HG02642 (cell line): ENCODE measurements at regions not wholly inside any gene's neighbourhood (a gene's known extent, or its start where the extent isn't known, plus 50 kb on each side); places are given as distances from the start of the nearest gene placed in this dataset.

ENCODE experiments used
- ATAC-seq: cut with Tn5 transposase; IDR thresholded peaks from one replicate; pipeline ENCODE4 v1.9.1; 2021; ENCODE audit warnings: mild to moderate bottlenecking; ENCODE audit not compliant: unreplicated experiment, poor library complexity

DNA sequence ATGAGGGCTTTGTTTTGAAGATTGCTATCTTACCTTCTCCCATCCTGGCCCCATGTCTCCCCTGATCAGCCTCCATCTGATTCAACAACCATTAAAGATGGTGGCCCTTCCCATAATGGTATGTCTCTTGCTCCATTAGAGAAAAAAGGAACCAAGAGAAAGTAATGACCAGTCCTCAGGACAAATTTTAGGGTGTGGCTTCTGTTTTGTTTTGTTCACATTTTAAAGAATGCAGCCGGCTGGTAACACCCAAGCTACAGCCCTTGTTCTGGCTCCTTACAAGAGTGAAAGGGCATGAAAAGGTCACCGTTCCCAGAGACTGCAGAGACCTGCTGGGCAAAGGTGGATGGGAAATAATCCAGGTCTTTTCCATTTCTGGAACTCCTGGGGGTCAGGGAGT, 287.9 kb upstream of the NEBL start:
- no peak for ATAC-seq

DNA sequence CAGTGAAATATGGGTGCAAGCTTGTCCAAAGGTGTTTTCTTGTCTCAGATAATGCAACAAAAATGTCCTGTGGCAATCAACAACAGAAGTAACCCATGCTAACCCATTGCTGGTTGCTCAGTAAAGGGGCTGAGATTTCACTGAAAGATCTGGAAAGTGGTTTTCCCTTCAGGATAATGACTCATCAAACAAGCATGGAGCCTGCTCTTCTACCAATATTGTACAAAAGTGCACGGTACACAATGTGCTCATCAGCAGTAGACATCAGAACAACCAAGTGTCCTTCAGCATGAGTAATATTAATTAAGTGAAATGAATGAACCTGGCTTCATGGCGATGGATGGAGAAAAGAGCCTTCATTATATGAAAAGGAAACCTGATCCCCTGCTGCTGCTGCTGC, 287.1 kb upstream of the NEBL start:
- no peak for ATAC-seq

DNA sequence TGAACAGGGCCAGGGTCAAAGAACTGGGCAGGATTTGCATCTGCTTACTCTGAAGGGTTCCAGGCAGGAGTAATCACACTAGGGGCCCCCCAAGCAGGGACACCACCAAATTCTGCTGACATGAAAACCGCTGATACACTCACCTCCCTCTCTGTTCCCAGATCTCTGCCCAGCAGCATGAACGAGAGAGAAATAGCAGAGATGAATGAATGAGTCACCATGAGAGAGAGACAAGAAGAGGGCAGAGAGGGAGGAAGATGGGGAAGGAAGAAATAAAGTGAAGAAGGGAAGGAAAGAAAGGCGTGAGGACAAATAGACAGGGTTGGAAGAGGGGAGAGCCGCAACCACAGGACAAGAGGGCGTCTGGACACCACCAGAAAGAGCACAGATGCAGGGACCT, 285.9 kb upstream of the NEBL start:
- ATAC-seq, result no peak

DNA sequence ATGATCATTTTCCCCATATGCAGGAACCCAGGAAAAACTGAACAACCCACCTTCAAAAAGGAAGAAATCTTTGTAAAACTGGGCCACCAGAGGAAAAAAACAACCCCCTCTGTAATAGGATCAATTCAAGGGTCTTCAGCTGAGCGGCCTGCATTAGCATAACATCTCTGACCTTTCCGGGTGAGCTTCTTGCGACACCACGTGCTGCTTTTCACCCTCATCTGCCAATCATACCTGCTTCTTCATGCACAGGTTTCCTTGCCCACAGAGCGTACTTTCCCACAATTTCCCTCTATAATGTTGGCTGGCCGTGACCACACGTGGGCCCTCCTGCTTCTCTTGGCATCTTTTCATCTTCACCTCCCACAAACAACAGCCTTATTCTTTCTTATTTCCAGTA, 284.3 kb upstream of the NEBL start:
- ATAC-seq, result no peak

DNA sequence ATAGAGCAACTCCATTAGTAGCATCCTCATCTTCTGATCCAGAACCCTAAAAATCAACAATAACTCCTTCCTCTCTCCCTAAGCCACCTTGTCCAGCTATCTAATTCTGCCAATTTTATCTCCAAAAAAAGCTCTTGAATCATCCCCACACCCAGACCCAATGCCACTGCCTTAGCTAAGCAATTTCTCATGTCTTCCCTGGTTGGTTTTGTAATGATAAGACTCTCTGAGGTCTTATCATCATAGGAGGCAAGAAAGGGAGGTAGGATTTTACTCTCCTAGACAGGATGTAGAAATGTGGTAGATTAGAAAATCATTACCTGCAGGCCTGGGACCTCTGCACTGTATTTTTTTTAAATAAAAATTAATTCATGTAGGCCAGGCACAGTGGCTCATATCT, 283.5 kb upstream of the NEBL start:
- ATAC-seq, result no peak

DNA sequence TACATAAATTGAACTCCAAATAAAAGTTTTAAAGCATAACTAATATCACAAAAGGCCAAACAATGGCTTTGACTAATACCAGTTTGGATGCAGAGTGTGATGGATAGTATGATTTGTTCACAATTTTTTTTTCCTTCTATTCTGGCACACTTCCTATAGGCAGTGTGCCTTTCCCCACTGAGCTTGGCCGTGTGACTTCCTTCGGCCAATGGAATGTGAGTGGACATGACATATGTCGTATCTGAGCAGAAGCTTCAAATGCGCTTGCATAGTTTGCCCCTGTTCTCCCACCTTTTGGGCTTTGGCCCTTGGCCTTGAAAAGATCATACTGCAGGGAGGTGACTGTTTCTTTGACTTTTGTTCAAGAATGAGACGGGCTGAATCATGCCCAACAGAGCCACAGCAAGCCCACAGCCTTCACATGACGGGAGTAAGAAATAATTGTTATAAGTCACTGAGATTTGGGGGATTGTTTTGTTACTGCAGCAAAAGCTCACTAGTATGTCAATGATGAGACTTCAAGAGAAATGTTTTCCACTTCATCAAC, 279.9 kb upstream of the NEBL start:
- ATAC-seq, result no peak

DNA sequence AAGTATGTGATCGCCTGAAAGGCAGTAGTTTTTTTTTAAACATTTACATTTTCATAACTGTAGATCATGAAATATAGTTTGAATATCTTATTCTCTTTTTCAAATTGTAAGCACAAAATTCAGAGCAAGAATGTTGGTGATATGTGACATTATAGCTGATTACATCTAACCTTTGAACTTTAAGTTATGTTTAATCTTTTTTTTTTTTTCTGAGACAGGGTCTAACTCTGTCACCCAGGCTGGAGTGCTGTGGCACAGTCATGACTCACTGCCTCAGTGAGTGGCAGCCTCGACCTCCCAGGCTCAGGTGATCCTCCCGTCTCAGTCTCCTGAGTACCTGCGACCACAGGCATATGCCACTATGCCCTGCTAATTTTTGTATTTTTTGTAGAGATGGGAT, 278.7 kb upstream of the NEBL start:
- ATAC-seq, result no peak

DNA sequence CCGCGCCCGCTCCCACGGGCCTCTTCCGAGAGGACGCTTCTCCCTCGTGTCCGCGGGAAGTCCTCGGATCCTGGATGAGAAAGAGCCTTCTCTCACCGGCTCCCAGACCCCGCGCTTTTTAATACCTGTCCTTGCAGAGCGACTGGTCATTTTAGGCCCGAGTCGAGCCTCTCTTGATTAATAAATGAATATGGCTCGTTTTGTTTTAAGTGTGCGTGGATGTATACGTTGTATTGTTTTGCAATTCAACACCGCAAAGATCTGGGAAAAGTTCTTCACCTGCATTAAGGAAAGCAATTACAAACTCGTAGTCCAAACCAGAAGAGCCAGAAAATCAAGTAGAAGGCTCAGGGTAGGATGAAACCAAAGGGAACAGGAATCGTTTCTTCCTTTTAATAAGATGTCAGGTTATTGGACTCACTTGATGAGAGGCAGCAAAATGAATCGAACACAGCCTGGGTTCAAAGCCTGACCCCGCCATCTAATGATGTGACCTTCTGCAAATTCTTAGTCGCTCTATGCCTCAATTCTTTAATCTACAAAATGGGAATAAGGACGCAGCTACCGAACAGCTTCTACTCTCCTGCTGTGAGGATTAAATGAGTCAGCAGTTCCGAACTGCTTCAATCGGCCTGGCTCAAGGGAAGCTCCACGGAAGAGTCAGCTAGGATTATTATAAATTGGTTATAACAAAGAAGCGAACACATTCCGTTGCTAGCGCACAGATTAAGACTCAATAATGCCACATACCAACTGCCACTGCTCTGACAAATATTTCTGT, 277.8 kb upstream of the NEBL start:
- no peak for ATAC-seq

DNA sequence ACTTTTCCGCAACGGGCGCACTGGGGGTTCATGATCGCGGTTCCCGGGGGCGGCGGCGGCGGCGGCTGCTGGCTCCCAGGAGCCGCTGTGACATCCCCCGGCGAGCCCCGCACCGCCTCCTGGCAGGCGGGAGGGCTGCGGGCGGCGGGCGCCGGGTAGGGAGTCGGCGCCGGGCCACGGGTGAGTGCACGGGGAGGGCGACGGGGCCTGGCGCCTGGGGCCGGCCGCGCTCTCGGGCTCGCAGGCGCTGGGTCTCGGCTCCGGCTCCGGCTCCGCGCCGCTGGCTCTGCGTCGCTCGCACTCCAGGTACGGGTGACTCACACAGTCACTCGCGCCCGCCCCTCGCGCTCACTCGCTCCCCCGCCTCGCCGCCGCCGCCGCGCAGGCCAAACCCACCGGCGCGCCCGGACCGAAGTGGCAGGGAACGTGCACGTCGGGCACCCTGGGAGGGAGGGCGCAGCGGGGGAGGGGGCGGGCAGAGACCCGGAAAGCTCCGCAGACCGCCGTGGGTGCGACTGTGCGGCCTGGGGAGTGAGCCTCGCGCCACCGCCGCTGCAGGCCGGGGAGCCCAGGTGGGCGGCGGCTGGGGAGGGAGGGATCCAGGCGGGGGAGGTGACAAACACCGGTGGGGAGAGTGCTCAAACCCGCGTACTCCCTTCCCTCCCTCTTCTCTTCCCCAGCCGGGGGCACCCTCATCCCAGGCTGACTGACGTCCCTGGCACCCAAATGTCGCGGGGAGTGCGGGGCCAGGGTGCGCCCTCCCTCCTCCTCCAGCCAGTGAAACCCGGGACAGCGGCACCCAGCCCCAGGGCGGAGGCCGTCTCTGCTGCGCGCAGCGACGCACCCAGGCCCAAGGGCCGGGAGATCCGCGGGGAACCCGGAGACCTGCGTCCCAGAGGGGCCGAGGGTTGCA, 276.9 kb upstream of the NEBL start:
- ATAC-seq, result peak; percentile 58

DNA sequence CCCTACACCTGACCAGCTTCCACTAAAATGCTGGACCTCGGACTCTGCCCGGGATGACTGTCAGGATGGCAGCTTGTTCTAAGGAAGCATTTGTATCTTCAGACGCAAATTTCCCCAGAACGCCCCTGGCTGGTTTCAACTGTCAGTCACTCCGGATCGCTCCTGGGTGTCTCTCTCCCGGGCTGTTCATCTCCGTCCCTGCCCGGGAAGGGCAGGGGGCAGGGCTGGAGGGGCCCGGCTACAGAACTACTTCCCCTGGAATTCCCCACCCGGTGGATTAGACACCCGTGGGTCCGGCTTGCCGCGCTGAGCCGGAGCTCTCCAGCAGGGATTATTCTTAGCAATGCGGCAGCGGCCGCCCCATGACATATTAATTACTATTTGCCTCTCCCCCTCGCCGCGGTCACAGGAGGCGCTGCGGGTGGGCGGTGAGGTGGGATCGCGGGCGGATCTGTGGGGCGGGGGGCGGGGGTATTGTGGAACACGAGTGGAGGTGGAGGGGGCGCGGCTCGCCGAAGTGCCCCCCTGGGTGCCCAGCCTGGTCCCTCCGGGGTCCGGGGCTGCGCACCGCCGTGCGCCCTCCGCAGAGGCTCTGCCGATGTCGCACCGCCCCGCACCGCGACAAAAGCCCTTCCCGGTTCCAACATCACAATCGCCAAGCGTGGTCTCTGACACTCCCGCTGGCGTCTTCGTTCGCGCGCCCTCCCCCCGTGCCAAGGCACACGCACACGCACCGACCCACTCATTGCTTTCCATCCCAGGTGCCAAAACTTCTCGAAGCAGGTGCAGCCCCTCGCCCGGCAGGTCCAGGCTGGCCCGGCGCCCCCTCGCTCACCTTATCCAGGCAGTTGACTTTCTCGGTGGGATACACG, 276.1 kb upstream of the NEBL start:
- peak; percentile 12 for ATAC-seq

DNA sequence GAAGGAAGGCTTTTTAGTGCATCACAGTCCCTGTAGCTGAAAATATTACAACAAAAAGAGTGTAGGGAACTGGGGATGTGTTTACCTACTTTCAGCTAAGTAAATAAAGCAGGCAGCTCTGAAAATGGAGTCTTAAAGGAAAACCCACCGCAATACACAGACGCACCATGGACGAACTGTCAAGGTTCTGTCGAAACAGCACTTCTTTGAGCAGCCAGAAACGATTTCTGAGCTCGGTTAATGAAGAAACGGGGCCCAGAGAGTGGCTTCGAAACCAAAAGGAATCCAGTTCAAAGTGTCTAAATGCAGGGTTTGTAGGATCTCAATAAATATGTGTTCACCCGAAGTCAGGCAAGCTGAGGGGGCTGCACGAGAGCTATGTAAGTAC, 275.4 kb upstream of the NEBL start:
- ATAC-seq, result no peak

DNA sequence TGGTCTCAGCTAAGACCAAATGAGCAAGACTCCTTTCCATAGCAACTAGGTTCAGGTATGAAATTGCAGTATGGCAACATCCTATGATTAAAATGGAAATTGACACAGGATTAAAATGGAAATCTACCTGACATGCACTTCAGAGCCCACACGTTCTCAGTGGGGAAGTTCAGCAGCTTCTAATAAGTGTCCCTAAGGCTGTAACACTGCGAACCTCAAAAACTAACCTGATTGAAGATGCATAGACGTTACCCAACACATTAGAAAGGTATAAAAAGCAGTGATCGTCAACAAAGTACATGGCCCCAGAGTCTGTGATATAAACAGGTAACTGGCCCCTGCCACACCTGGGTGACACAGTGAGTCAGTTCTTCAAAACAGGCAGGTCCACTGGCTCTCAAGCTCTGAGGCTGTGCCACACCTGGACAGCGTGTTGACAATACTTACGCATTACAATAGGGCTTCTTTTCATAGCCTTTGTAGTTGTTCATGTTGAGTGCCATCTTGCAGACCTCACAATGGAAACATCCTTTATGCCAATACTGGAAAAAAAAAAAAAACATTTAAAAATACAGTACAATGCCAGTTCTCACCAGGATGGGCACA, 274.9 kb upstream of the NEBL start:
- ATAC-seq, result no peak

DNA sequence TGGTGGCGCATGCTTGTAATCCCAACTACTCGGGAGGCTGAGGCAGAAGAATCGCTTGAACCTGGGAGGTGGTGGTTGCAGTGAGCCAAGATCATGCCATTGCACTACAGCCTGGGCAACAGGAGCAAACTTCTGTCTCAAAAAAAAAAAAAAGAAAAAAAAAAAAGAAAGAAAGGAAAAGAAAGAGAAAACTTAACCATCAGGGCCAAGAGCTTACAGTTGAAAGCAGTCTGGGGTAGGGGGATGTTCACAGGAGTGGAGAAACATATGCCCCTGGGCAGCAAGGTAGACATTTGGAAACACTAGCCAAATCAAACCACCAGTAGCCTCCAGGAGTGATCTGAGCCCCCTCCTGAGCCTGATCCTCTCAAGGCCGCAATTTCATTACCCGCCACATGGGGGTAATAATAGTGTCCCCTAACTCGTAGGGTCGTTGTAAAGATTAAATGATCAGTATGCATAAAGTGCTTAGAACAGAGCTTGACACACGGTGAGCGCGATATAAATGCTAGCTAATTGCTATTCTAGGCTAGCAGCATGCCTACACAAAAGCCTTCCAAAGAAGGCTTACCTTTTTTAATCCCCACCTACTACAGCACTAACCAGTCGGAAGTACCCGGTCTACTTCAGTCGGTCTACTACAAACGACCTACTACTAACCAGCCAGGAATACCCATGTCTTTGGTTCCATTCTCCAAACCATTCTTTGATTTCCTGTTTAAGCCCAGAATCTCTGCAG, 274.3 kb upstream of the NEBL start:
- no peak for ATAC-seq

DNA sequence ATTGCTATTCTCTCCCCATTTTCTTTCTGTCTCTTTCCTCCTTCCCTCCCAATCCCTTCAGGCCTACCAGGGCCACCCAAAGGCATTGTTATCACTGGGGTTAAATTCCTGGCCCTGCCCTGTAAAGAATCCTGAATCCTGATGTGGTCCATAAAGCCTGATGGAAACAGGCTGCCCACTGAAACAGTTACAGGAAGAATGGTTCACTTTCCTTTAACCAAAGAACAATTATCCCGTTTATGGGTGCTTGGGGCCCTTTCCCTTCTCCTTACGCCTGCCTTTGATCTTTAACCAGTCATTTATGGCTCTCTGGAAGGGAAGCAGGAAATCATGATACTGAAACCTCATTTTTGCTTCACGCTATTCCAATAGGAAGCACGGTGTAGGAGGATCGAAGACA, 273.1 kb upstream of the NEBL start:
- no peak for ATAC-seq

DNA sequence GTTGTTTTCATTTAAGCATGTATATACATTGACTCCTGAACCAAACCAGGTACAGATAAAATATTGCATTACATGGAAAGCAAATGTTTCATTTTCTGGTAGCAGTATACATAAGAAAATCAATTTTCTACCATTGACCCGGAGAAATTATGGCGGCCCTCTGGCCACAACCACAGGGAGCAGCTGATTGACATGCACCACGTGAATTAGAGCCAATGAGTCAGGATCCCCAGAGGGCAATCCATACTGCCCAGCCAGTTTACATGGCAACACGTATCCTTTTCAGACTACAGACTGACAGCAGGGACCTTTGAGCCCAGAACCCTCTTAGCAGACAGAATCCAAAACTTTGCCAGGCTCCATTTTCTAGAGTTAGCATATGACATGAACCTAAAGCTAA, 272.2 kb upstream of the NEBL start:
- ATAC-seq, result no peak

DNA sequence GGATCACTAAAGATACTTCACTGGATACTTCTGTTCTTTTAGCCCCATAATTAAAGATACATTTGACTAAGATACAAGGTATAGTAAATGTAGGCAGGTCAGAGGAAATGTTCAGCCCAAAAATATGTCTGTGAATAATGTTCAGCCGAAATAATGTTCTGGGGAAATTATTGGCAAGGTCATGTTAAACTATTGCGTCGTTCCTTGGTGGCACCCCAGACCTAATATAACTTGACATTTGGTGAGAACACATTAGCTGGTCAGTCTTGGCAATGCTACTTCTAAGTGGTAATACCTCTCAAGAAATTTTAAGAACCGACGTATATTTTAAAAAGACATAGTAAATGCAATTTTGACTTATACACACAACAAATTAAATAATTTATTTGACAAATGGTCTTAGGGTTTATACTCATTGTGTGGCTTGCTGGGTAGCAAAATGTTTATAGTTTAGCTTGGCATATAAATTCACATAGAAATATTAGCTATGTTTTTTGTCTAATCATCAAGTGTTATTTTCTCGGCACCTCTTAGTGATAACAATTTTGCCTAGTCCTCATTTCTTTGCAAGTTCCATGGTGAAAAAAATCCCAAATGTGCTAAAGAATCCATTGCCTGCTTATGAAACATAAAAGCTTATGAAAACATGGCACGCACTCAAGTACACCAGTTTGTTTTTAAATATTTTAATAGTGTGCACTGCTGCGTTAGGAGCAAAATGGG, 270.3 kb upstream of the NEBL start:
- ATAC-seq, result no peak

DNA sequence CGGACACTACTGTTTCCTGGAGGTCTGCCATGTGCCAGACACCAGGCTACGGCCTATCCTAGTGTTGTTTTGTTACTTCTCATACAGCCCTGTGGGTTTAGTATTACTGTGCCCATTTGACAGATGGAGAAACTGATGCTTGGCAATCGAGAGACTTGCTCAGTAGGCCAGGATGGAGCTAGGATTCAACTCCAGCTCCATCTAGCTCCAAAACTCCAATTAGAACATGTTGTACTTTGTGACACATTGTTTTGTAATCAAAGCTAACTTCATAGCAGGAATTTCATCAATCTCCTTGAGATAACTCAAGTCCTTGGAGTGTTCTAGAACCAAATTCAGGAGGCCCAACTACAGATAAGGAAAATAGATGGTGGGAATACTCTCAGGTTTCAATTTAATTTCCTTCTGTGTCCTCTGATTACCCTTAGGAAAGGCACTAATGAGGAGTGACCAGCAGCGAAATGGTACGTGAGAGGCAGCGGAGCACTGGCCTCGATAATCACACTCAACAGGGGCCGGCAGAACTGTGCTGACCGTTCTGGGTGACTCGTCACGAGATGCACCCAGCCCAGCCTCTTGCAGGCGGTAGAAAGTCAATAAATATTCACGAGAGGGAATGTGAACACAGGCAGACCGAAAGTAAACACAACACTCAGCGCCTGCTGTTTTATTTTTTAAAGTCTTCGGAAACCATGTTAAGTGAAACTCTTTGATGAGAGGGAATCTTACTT, 269.6 kb upstream of the NEBL start:
- no peak for ATAC-seq

DNA sequence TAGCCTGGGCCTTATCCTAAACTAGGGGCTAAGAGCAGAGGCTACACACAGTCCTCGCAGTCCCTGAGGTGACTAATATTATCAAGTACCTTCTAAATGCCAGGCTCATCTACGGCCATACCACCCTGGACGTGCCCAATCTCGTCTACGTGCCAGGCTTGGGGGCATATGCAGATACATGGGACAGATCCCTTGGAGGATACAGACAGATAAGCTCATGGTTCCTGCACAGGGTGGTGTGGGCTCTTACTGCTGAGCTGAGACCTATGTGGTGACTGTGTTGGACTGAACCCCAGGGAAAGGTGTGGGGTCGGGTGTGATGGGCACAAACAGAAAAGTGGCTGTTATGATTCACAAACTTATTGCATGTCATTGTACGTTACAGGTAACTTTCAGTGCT, 268.4 kb upstream of the NEBL start:
- ATAC-seq, result no peak
